ENCODE measurements at regions not wholly inside any gene's neighbourhood (a gene's known extent, or its start where the extent isn't known, plus 50 kb on each side); places are given as distances from the start of the nearest gene placed in this dataset.

DNA sequence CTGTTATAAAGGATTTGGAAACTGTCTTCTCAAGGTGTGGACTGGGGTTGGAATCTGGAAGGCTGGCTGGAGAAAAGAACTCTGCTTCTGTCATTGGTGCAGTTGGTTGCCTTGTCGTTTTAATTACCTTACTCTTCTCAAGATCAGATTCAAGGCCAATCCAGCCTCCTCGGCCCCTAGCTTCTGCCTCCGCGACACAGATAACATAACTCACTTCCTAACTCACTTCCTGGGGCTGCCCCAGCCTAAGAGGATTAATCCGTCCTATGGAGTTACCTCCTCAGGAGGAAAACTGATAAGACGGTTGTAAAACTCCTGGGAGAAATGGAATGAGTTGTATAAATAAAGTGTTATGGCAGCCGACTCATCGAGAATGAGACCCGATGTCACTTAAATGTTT is 389.1 kb upstream of the WWC1 start:
- H3K9ac ChIP-seq (replicated peaks; ENCODE audit: extremely low read depth, insufficient read depth, low read length) = no peak overlapping the region
- H3K79me2 ChIP-seq (ENCODE audit: control insufficient read depth, insufficient read depth, low read length) = no peaks in the 10 kb centered on the region
- no peak overlapping the region for H2AFZ ChIP-seq (ENCODE audit: low read depth, low read length)
- no TSS peak for BruUV-seq (replicated peaks)
- dilution Hi-C loops (cut with MboI; ENCODE audit: extremely low pct_ligation_motif_present, low sequenced_read_pairs) = no loop called here
- no peaks in the 10 kb centered on the region for H4K20me1 ChIP-seq (replicated peaks; ENCODE audit: control insufficient read depth, extremely low read depth, insufficient read depth, low read length)
- no peaks in the 10 kb centered on the region for H3K36me3 ChIP-seq (ENCODE audit: control insufficient read depth in 2 of 2, extremely low read depth in 1 of 2, insufficient read depth in 2 of 2, low read length in 2 of 2)
- H3K9me3 ChIP-seq (replicated peaks; ENCODE audit: control insufficient read depth, insufficient read depth, low read length) = peaks cover 6% of the 10 kb centered on the region
- FAIRE-seq (no peak), DNase-seq (ENCODE audit: low read depth, low spot score) (no peak)
- no peak for TF ChIP-seq GATA2 (IDR thresholded peaks at IDR 0.05; ENCODE audit: insufficient read depth, insufficient read length, low read depth, low read length)
- H3K4me2 ChIP-seq (ENCODE audit: insufficient read depth, low read length) = no peak overlapping the region
- CTCF ChIA-PET = no interaction called here
- H3K4me3 ChIP-seq (replicated peaks in 1 of 3; ENCODE audit: insufficient read depth in 1 of 3, low read depth in 1 of 3, low read length in 3 of 3) = no peak overlapping the region
- no peaks in the 10 kb centered on the region for H3K4me1 ChIP-seq (ENCODE audit: control insufficient read depth, extremely low read depth, insufficient read depth, low read length)
- no peaks in the 10 kb centered on the region for H3K27me3 ChIP-seq (ENCODE audit: control insufficient read depth in 2 of 2, insufficient read depth in 2 of 2, low read length in 2 of 2)
- POLR2A ChIA-PET = no interaction called here
- no peak overlapping the region for H3K27ac ChIP-seq (ENCODE audit: insufficient read depth, low read depth, low read length)
- H3K9me1 ChIP-seq (replicated peaks; ENCODE audit: control insufficient read depth, extremely low read depth, insufficient read depth, low read length) = no peaks in the 10 kb centered on the region
- intact Hi-C loops (cut with micrococcal nuclease) = no loop called here

DNA sequence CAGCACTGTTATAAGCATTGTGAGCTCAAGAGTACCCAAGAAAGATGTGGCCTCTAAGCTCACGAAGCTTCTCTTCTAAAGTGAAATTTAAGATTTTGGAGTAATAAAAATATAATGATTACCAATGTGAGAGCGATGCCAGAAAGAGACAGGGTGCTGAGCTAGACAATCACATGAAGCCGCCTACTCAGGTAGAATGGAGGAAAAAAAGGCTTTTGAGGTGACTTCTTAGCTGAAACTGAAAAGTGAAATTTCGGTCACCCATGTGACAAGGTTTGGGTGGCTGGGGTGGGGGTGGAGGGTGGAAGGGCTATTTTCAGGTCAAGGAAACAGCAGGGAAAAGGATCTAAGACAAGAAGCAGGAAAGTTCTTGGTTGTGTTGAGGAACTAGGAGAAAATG is 388.2 kb upstream of the WWC1 start:
- no peak for DNase-seq (ENCODE audit: low read depth, low spot score)
- H3K36me3 ChIP-seq (ENCODE audit: control insufficient read depth in 2 of 2, extremely low read depth in 1 of 2, insufficient read depth in 2 of 2, low read length in 2 of 2) = no peaks in the 10 kb centered on the region
- ChIA-PET POLR2A (no interaction called here), CTCF (interaction anchor here (0.6 kb wide), 1 partner anchor 178 kb away, joined by 3 read pairs; no protein-coding TSS in a partner anchor)
- no peak overlapping the region for H3K4me3 ChIP-seq (replicated peaks in 1 of 3; ENCODE audit: insufficient read depth in 1 of 3, low read depth in 1 of 3, low read length in 3 of 3)
- no peaks in the 10 kb centered on the region for H3K27me3 ChIP-seq (ENCODE audit: control insufficient read depth in 2 of 2, insufficient read depth in 2 of 2, low read length in 2 of 2)
- H3K4me2 ChIP-seq (ENCODE audit: insufficient read depth, low read length) = no peak overlapping the region
- intact Hi-C loops (cut with micrococcal nuclease) = no loop called here
- dilution Hi-C loops (cut with MboI; ENCODE audit: extremely low pct_ligation_motif_present, low sequenced_read_pairs) = no loop called here
- H3K27ac ChIP-seq (ENCODE audit: insufficient read depth, low read depth, low read length) = no peak overlapping the region
- TF ChIP-seq POLR2A (IDR thresholded peaks at IDR 0.05; ENCODE audit: low read depth, low read length) (no peak), EZH2 (IDR thresholded peaks at IDR 0.05; ENCODE audit: borderline replicate concordance, low read depth, low read length, severe bottlenecking) (no peak), GATA2 (IDR thresholded peaks at IDR 0.05; ENCODE audit: insufficient read depth, insufficient read length, low read depth, low read length) (no peak), FOS (IDR thresholded peaks at IDR 0.05; ENCODE audit: borderline replicate concordance, insufficient read depth, low read length) (no peak), POLR2AphosphoS5 (IDR thresholded peaks at IDR 0.05; ENCODE audit: insufficient read depth, low read depth, low read length) (no peak), JUN (IDR thresholded peaks at IDR 0.05; ENCODE audit: borderline replicate concordance, insufficient read depth, insufficient read length, low read depth) (no peak), MYC (IDR thresholded peaks at IDR 0.05; ENCODE audit: low read depth, low read length) (no peak)
- TF ChIP-seq, protein P1, sequence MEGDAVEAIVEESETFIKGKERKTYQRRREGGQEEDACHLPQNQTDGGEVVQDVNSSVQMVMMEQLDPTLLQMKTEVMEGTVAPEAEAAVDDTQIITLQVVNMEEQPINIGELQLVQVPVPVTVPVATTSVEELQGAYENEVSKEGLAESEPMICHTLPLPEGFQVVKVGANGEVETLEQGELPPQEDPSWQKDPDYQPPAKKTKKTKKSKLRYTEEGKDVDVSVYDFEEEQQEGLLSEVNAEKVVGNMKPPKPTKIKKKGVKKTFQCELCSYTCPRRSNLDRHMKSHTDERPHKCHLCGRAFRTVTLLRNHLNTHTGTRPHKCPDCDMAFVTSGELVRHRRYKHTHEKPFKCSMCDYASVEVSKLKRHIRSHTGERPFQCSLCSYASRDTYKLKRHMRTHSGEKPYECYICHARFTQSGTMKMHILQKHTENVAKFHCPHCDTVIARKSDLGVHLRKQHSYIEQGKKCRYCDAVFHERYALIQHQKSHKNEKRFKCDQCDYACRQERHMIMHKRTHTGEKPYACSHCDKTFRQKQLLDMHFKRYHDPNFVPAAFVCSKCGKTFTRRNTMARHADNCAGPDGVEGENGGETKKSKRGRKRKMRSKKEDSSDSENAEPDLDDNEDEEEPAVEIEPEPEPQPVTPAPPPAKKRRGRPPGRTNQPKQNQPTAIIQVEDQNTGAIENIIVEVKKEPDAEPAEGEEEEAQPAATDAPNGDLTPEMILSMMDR (IDR thresholded peaks at IDR 0.05; ENCODE audit: extremely low read depth in 1 of 2, insufficient read depth in 1 of 2, low read depth in 1 of 2, low read length in 2 of 2) = no peak
- TF ChIP-seq, protein P2, sequence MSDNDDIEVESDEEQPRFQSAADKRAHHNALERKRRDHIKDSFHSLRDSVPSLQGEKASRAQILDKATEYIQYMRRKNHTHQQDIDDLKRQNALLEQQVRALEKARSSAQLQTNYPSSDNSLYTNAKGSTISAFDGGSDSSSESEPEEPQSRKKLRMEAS (IDR thresholded peaks at IDR 0.05; ENCODE audit: insufficient read depth, insufficient read length) = no peak
- no peak overlapping the region for H2AFZ ChIP-seq (ENCODE audit: low read depth, low read length)
- H3K4me1 ChIP-seq (ENCODE audit: control insufficient read depth, extremely low read depth, insufficient read depth, low read length) = no peaks in the 10 kb centered on the region
- no peaks in the 10 kb centered on the region for H3K9me1 ChIP-seq (replicated peaks; ENCODE audit: control insufficient read depth, extremely low read depth, insufficient read depth, low read length)
- no peaks in the 10 kb centered on the region for H4K20me1 ChIP-seq (replicated peaks; ENCODE audit: control insufficient read depth, extremely low read depth, insufficient read depth, low read length)
- FAIRE-seq = no peak
- no peaks in the 10 kb centered on the region for H3K79me2 ChIP-seq (ENCODE audit: control insufficient read depth, insufficient read depth, low read length)
- H3K9ac ChIP-seq (replicated peaks; ENCODE audit: extremely low read depth, insufficient read depth, low read length) = no peak overlapping the region
- peaks cover 6% of the 10 kb centered on the region for H3K9me3 ChIP-seq (replicated peaks; ENCODE audit: control insufficient read depth, insufficient read depth, low read length)
- no TSS peak for BruUV-seq (replicated peaks)

Measured in endothelial cell of umbilical vein (primary cell).